GM12873 (cell line): ENCODE measurements at regions not wholly inside any gene's neighbourhood (a gene's known extent, or its start where the extent isn't known, plus 50 kb on each side); places are given as distances from the start of the nearest gene placed in this dataset.

Source experiments
- TF ChIP-seq, protein P1 (sequence below): IDR thresholded peaks from 2 replicates; pipeline ENCODE4 v1.5.1; 2012; ENCODE audit warnings: low read depth, mild to moderate bottlenecking, moderate library complexity, low read length, control low read depth; ENCODE audit not compliant: insufficient read depth; ENCODE audit errors: missing control alignments

DNA sequence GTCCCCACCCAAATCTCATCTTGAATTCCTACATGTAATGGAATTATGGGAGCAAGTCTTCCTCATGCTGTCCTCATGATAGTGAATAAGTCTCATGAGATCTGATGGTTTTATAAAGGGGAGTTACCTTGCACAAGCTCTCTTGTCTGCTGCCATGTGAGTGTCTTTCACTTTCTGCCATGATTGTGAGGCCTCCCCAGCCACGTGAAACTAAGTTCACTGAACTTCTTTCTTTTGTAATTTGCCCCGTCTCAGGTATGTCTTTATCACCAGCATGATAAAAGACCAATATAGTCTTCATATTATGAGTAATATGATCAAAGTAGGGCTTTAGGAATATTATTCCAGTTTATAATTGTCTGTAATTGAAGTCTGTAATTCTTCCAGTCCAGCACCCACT is 86.3 kb upstream of the ANO5 start:
- TF ChIP-seq, protein P1, sequence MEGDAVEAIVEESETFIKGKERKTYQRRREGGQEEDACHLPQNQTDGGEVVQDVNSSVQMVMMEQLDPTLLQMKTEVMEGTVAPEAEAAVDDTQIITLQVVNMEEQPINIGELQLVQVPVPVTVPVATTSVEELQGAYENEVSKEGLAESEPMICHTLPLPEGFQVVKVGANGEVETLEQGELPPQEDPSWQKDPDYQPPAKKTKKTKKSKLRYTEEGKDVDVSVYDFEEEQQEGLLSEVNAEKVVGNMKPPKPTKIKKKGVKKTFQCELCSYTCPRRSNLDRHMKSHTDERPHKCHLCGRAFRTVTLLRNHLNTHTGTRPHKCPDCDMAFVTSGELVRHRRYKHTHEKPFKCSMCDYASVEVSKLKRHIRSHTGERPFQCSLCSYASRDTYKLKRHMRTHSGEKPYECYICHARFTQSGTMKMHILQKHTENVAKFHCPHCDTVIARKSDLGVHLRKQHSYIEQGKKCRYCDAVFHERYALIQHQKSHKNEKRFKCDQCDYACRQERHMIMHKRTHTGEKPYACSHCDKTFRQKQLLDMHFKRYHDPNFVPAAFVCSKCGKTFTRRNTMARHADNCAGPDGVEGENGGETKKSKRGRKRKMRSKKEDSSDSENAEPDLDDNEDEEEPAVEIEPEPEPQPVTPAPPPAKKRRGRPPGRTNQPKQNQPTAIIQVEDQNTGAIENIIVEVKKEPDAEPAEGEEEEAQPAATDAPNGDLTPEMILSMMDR: no peak

DNA sequence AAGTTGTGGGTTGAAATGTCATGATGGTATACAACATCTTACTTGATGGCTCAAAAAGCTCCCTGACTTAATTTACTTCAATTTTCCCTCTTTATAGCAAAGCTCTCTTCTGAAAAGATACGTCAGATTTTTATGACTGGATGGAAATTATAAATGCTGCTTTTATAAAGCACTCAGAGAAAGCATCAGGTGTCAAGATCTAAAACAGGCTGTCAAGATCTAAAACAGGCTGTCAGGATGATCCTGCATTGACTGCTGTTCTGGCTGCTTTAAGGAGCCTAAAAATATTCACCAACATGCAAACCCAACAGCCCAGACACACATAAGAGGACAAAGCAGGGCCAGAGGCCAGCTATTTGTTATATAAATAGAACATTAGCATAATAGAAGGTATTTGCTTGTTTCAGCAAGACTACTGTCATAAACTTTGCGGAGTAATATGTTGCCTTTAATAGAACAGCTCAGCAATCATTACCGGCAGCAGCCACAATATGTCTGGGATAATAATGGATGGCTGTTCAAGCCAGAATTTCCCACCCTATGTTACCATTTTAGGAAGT is 77.3 kb upstream of the ANO5 start:
- TF ChIP-seq, protein P1: no peak

DNA sequence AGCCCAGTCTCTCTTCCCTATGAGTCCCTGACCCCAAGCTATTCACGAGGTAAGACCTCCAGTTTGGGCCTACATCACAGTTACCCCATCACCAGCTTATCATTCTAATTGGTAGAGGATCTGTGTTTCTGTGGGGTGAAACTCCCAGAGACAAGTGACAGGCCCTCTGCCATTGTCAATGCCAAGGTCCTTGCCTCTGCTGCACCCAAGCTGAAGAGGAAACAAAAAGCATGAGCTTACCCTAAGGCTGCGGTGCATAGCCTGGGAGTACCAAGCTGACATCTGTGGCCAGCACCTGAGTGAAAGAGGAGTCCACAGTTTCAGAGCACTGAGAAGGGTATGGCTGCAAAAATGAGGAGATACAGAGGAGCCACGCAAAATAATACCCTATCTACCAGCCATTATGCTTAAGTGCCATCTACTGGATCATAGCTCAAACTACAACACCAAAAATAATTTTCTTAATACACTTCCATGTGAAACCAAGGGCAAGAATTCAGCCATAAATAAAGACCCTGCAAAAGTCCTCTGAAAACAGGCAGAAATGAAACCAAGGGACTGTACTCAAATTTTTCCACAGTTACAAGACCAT is 62.3 kb upstream of the ANO5 start:
- TF ChIP-seq, protein P1: peak; percentile 55

- TF ChIP-seq, protein P1: no peak
Measured at GRCh38 chr11:22133776-22134175, 59.1 kb upstream of the ANO5 start.

DNA sequence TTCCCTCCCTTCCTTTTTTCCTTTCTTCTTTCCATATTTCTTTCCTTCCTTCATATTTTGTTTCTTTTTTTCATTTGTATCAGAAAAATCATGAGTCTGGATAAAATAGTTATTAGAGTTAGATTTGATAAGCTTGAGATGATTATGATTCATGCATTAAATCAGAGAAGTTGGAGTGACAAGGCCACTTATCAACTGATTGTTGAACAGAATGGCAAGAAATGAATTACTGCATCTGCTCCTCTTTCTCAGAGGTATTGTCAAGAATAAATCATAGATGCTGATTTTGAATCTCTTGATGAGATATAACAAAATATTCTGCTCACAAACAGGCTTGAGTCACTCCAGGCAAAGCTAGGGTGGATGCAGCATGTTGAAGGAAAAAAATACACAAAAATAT is 54.6 kb upstream of the ANO5 start:
- TF ChIP-seq, protein P1: no peak
